ENCODE measurements at regions not wholly inside any gene's neighbourhood (a gene's known extent, or its start where the extent isn't known, plus 50 kb on each side); places are given as distances from the start of the nearest gene placed in this dataset.

GRCh38 chr14:87214558-87214957, 778.4 kb downstream of the GALC start:
- no peak for DNase-seq

- no peak for DNase-seq
Measured at GRCh38 chr14:87207756-87208155, 785.2 kb downstream of the GALC start.

- no peak for DNase-seq
Measured at GRCh38 chr14:87205811-87206210, 787.2 kb downstream of the GALC start.

- DNase-seq: no peak
Measured at GRCh38 chr14:87203346-87203745, 789.6 kb downstream of the GALC start.

- no peak for DNase-seq
Measured at GRCh38 chr14:87199381-87199780, 793.6 kb downstream of the GALC start.

GRCh38 chr14:87196436-87196835, 796.5 kb downstream of the GALC start:
- DNase-seq: no peak

- no peak for DNase-seq
Measured at GRCh38 chr14:87187786-87188185, 805.2 kb downstream of the GALC start.

- no peak for DNase-seq
Measured at GRCh38 chr14:87186737-87187136, 806.2 kb downstream of the GALC start.

- no peak for DNase-seq
Measured at GRCh38 chr14:87185961-87186560, 806.9 kb downstream of the GALC start.

- no peak for DNase-seq
Measured at GRCh38 chr14:87184180-87184579, 808.8 kb downstream of the GALC start.

- no peak for DNase-seq
Measured at GRCh38 chr14:87181288-87181687, 811.7 kb downstream of the GALC start.

GRCh38 chr14:87179936-87180335, 813.0 kb downstream of the GALC start:
- DNase-seq: no peak

- no peak for DNase-seq
Measured at GRCh38 chr14:87178277-87178676, 814.7 kb downstream of the GALC start.

- no peak for DNase-seq
Measured at GRCh38 chr14:87175175-87175574, 817.8 kb downstream of the GALC start.

GRCh38 chr14:87171141-87171540, 821.8 kb downstream of the GALC start:
- no peak for DNase-seq

- no peak for DNase-seq
Measured at GRCh38 chr14:87170179-87170578, 822.8 kb downstream of the GALC start.

- DNase-seq: no peak
Measured at GRCh38 chr14:87169362-87169761, 823.6 kb downstream of the GALC start.

GRCh38 chr14:87161502-87161901, 831.5 kb downstream of the GALC start:
- DNase-seq: no peak

GRCh38 chr14:87160989-87161388, 832.0 kb downstream of the GALC start:
- no peak for DNase-seq

- DNase-seq: no peak
Measured at GRCh38 chr14:87158283-87158682, 834.7 kb downstream of the GALC start.

GRCh38 chr14:87156878-87157277, 836.1 kb downstream of the GALC start:
- no peak for DNase-seq

GRCh38 chr14:87155856-87156488, 837.0 kb downstream of the GALC start:
- no peak for DNase-seq

GRCh38 chr14:87153901-87154300, 839.1 kb downstream of the GALC start:
- DNase-seq: no peak

- no peak for DNase-seq
Measured at GRCh38 chr14:87153391-87153790, 839.6 kb downstream of the GALC start.

GRCh38 chr14:87152693-87153092, 840.3 kb downstream of the GALC start:
- DNase-seq: no peak

All from 8988T (cell line).